GM12864 (cell line): ENCODE measurements at regions not wholly inside any gene's neighbourhood (a gene's known extent, or its start where the extent isn't known, plus 50 kb on each side); places are given as distances from the start of the nearest gene placed in this dataset.
"Not testable (repeated sequence)": the region's sequence is repeated elsewhere in the genome, so short reads cannot be mapped to it uniquely, and the experiment has no call there.

Experiments
- DNase-seq: peaks from one replicate; pipeline ENCODE4 v3.0.0-alpha.2; 2011; ENCODE audit warnings: low read depth
- H3K4me3 ChIP-seq: 2 replicates; pipeline ENCODE4 v1.5.1; 2011; ENCODE audit warnings: mild to moderate bottlenecking, low read depth, low read length, control low read depth
- CTCF ChIP-seq: IDR thresholded peaks from 2 replicates; pipeline ENCODE4 v1.5.1; 2011; ENCODE audit warnings: low read depth, mild to moderate bottlenecking, moderate library complexity, low read length, control low read depth, inconsistent platforms; ENCODE audit errors: missing control alignments

GRCh38 chr21:21969211-21969610 lies 971.0 kb downstream of the NCAM2 start:
- no peak for DNase-seq
- TF ChIP-seq CTCF, result no peak
- H3K4me3 ChIP-seq, result no peak overlapping the region

GRCh38 chr21:21971384-21971783 lies 973.2 kb downstream of the NCAM2 start:
- no peak for DNase-seq
- no peak overlapping the region for H3K4me3 ChIP-seq
- no peak for TF ChIP-seq CTCF

DNA sequence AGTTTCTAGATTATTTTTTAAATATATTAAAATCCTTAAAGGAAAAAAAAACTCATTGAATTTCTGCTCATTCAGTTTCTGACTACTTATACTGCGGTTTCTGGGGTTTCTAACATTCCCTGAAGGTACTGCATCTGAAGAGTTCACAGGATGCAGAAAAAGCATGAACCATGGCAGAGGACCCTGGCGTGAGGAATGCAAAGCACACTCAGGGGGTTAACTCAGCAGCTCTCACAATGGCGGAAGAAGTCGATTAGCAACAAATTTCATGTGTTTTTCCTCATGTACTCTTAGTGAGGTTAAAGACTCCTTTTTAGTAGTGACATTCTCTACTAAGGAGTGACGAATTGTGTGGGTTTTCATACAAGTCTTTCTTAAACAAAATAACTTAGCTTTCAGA lies 975.6 kb downstream of the NCAM2 start:
- no peak for DNase-seq

GRCh38 chr21:21996891-21997290 lies 998.7 kb downstream of the NCAM2 start:
- no peak overlapping the region for H3K4me3 ChIP-seq
- TF ChIP-seq CTCF, result no peak
- no peak for DNase-seq

More for the DNA sequence above, 975.6 kb downstream of the NCAM2 start:
- no peak for TF ChIP-seq CTCF
- H3K4me3 ChIP-seq, result no peak overlapping the region

GRCh38 chr21:21997390-21998333 lies 999.5 kb downstream of the NCAM2 start:
- H3K4me3 ChIP-seq, result no peak overlapping the region
- DNase-seq, result no peak
- no peak for TF ChIP-seq CTCF

DNA sequence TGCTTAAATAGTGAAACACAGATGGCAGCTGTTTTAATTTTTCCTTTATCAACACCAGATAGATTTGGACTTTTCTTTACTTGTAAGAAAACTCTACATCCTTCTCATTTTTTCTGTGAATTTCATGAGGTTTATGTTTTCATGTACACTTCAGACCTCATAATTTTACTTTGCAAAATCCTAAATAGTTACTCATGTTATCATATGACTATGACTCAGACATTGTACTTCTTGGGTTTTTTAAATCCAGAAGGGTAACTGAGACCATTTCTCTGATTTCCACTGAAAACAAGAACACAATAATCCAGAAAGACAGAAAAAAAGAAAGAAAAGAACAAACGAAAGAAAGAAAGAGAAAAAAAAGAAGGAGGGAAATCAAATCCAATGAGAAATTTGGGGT lies 1021.6 kb downstream of the NCAM2 start:
- no peak for DNase-seq
- no peak overlapping the region for H3K4me3 ChIP-seq
- no peak for TF ChIP-seq CTCF

DNA sequence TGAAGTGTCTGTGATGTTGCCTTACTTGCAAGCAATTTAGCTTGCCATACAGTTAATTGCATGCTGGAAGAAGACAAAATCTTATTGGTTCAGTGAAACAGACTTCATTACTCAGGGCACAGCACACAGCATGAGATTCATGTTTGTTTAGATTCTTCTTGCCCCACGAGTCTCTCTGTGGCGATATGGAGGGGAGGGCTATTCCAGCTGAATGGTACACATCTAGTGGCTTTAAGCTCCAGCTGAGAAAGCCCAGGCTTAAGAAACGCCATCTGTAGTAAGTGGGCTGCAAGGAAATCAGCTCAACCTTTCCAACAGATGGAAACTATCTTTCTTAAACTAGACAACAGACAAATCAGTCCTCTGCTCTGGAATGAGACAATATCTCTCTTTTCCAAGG lies 1022.0 kb downstream of the NCAM2 start:
- H3K4me3 ChIP-seq, result no peak overlapping the region
- no peak for TF ChIP-seq CTCF
- DNase-seq, result no peak

- not testable (repeated sequence) for DNase-seq, H3K4me3 ChIP-seq
These were observed 1025.7 kb downstream of the NCAM2 start for GRCh38 chr21:22023896-22024295.
